22Rv1 (cell line): ENCODE measurements at regions not wholly inside any gene's neighbourhood (a gene's known extent, or its start where the extent isn't known, plus 50 kb on each side); places are given as distances from the start of the nearest gene placed in this dataset.

Experiments used
- ZFX ChIP-seq: fragments of 450-650 bp; IDR thresholded peaks from 2 replicates; pipeline ENCODE4 v1.6.1; 2017; ENCODE audit warnings: antibody characterized with exemption, borderline replicate concordance
- TF ChIP-seq, protein P1 (sequence below): fragments of 450-650 bp; IDR thresholded peaks from 2 replicates; pipeline ENCODE4 v1.5.1; 2017; ENCODE audit warnings: mild to moderate bottlenecking

- TF ChIP-seq, protein P1, sequence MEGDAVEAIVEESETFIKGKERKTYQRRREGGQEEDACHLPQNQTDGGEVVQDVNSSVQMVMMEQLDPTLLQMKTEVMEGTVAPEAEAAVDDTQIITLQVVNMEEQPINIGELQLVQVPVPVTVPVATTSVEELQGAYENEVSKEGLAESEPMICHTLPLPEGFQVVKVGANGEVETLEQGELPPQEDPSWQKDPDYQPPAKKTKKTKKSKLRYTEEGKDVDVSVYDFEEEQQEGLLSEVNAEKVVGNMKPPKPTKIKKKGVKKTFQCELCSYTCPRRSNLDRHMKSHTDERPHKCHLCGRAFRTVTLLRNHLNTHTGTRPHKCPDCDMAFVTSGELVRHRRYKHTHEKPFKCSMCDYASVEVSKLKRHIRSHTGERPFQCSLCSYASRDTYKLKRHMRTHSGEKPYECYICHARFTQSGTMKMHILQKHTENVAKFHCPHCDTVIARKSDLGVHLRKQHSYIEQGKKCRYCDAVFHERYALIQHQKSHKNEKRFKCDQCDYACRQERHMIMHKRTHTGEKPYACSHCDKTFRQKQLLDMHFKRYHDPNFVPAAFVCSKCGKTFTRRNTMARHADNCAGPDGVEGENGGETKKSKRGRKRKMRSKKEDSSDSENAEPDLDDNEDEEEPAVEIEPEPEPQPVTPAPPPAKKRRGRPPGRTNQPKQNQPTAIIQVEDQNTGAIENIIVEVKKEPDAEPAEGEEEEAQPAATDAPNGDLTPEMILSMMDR, result no peak
- TF ChIP-seq ZFX, result no peak
Observed at GRCh38 chr12:89909753-89910152, 201.1 kb upstream of the ATP2B1 start.
